ENCODE measurements at regions not wholly inside any gene's neighbourhood (a gene's known extent, or its start where the extent isn't known, plus 50 kb on each side); places are given as distances from the start of the nearest gene placed in this dataset.

- peaks cover 2 to 7% (median 4%) of the 10 kb centered on the region in 5 donors for H3K9me3 Mint-ChIP-seq
- no peak overlapping the region for H3K4me3 Mint-ChIP-seq
- ChIA-PET CTCF (no interaction called here), POLR2A (no interaction called here)
- H3K36me3 Mint-ChIP-seq, result no peaks in the 10 kb centered on the region
- Histone ChIP-seq H3K9me3 (ENCODE audit: low read length) (no peaks in the 10 kb centered on the region), H3K36me3 (ENCODE audit: insufficient read depth, low read length) (no peaks in the 10 kb centered on the region), H3K4me3 (ENCODE audit: low read length) (no peak overlapping the region), H3K4me1 (ENCODE audit: insufficient read depth, low read length) (no peaks in the 10 kb centered on the region), H3K27ac (ENCODE audit: low read depth, low read length) (no peak overlapping the region), H3K27me3 (ENCODE audit: insufficient read depth, low read length, poor library complexity, severe bottlenecking) (no peaks in the 10 kb centered on the region)
- peaks cover 0 to 1% (median 0%) of the 10 kb centered on the region in 3 donors for H3K4me1 Mint-ChIP-seq
- peaks cover 2 to 3% of the 10 kb centered on the region in 2 donors for H3K27me3 Mint-ChIP-seq
- DNase-seq, result no peak
- no peak overlapping the region for H3K27ac Mint-ChIP-seq
Measured at GRCh38 chr13:46948338-46948737, 51.5 kb upstream of the HTR2A start.

GRCh38 chr13:46947425-46948191, 50.8 kb upstream of the HTR2A start:
- Histone ChIP-seq H3K27me3 (ENCODE audit: insufficient read depth, low read length, poor library complexity, severe bottlenecking) (no peaks in the 10 kb centered on the region), H3K9me3 (ENCODE audit: low read length) (no peaks in the 10 kb centered on the region), H3K4me3 (ENCODE audit: low read length) (no peak overlapping the region), H3K4me1 (ENCODE audit: insufficient read depth, low read length) (no peaks in the 10 kb centered on the region), H3K27ac (ENCODE audit: low read depth, low read length) (no peak overlapping the region), H3K36me3 (ENCODE audit: insufficient read depth, low read length) (no peaks in the 10 kb centered on the region)
- Mint-ChIP-seq H3K36me3 (no peaks in the 10 kb centered on the region), H3K27me3 (peaks cover 2 to 3% of the 10 kb centered on the region in 2 donors), H3K4me1 (no peaks in the 10 kb centered on the region), H3K27ac (peak overlapping the region in 1 of 8 donors; percentile 58), H3K9me3 (peaks cover 2 to 7% (median 6%) of the 10 kb centered on the region in 5 donors), H3K4me3 (no peak overlapping the region)
- ChIA-PET CTCF (no interaction called here), POLR2A (no interaction called here)
- DNase-seq, result no peak

Measured in CD8-positive, alpha-beta memory T cell (primary cell).